Left renal cortex interstitium (tissue), 4 donors: ENCODE measurements at regions not wholly inside any gene's neighbourhood (a gene's known extent, or its start where the extent isn't known, plus 50 kb on each side); places are given as distances from the start of the nearest gene placed in this dataset.

ENCODE experiments used
- DNase-seq, 4 donors: peaks; one replicate each; pipeline ENCODE4 v3.0.0-alpha.2; 2013; ENCODE audit warnings: low read depth in 4 of 4, low spot score in 2 of 4, missing footprints in 1 of 4

DNA sequence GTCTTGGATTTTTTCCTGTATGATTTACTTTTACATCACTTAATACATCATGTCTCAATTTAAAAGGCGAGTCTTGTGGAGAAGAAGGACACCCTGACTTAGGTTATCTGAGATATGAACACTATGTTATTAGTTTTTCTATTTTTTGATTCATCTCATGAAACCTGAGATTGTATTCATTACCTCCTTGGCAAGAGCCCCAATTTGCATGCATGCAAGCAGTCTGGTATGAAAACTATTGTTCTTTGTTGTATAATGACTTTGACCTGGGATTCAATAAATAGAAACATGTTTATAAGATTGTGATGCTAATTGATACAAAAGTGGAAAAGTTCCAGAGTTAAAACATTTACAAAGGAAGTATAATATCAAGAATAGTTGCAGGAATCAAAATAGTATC lies 576.1 kb downstream of the NOVA1 start:
- no peak for DNase-seq

DNA sequence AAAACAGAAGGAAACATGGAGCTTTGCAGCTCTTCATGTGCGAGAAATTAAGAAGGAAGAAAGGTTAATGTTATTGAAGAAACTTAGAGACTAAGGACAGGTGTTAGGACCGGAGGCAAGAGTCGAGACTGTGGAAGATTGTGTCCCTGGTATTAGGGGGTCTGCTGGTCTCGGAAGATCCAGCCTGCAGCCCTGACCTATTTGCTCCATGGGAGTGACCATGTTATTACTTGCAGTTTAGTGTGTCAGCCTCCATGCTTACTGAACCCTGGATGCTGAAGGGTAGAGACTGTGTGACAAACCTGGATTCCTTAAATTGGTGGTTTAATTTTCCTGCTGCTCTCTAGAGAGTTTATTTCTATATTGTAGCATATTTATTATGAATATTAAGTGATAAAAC lies 580.6 kb downstream of the NOVA1 start:
- no peak for DNase-seq

DNA sequence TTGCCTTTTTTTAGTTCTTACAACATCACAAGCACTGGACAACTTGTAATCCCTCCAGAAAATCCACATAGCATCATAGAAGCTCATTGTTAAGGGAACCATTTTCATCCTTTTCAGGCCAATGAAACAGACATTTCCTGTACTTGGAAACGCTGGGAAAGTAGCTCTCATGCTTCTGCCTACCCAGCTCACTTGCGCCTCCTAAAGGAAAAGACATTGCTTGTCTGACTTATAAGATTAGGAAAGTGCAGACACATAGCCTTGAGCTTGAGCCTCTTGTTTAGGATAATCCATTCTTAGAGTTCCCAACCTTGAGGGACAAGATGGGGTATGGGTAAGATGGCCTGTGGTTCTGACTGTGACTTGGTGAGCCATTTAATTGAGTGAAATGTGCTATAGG lies 589.5 kb downstream of the NOVA1 start:
- DNase-seq: no peak

DNA sequence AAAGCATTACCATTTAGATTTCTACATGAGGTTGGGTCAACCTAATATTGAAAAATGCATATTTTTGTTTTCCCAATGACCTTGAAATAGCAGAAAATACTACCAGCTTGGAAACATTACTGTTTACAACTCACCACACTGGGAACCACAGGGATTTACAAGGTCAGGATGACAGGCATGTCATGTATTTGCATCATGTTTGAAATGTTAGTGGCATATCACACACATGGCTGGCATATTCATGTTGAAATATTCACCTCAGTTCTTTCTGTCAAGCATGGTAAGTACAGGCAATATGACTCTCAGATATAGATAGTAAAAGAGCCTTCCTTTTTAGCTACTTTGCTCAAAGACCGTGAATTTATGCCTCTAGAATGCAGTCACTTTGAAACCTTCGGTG lies 593.5 kb downstream of the NOVA1 start:
- DNase-seq: no peak

DNA sequence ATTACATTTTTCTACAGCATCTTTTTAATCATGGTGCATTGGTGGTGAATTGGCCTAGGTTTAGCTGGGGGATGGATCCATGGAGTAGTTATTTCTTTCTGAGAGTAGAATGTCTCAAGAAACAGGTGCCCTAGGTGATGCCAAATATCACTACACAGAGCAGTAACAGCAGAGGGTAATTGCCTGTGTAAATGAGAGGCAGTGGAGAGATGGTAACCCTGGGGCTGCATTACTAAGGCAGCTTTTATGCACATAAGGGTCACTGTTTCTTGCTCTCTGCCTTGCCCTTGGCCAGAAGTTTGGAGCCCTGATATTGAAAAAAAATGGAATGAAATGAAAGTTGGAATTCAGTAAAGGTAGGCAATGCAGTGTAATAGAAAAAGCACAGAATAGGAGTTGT lies 604.0 kb downstream of the NOVA1 start:
- DNase-seq: no peak

DNA sequence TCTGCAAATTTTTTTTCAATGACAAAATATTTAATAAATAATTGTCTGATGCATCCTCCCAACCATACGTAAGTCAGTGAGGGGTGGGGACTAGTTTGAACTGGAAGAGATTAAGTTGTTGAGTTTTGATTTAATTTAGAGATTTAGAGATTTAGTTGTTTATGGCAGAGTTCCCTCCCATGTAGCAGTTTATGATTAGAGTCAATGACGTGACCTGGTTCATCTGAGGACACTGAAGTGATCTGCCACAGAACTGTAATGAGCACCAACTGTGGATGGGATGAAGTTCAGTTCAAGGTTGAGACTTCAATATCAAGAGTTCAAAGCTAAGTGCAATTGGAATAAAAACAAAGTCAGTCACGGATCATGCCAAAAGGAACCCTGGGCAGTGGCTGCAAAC lies 609.3 kb downstream of the NOVA1 start:
- no peak for DNase-seq

DNA sequence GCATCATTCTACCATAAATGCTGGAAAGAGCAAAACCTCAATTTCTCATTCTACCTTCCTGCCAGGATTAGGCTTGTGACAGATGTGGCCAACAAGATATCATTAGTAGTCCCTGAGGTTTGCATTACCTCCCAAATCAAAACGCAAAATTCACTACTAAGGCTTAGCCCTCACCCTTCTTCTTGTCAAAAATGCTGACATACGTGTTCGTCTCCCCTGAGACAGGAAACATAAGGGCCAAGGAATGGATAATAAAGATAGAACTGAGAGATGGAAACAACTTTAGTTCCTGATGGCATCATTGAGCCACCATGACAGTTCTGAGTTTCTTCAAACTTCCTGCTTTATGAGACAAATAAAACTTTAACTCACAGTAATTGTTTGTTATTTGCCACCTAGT lies 642.1 kb downstream of the NOVA1 start:
- no peak for DNase-seq

DNA sequence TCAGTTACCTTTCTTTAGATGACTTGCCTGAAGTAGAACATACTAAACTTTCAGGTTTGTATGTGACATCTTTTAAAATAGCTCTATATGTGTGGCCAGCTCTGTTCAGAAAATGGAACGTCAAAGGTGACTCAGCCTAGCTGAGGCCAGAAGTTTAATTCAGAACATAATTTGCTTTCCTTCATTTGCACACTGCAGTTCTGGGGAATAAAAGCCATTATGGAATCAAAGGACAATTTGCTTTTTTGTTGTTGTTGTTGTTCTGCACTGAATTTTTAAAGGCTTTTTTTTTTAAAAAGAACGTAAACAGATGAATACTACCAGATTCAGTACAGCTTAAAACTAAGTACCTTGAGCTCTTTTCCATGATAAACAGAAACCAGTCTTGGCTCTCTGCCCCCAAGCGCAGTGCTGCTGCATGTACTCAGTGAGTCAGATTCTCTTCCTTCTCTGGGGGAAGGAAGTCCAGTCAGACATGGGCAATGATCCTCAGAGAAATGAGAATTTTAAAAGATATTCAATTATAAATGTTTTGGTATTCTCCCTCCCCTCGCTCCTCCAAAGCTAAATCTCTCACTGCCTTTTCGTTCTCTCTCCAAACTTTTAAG lies 644.2 kb downstream of the NOVA1 start:
- no peak for DNase-seq

DNA sequence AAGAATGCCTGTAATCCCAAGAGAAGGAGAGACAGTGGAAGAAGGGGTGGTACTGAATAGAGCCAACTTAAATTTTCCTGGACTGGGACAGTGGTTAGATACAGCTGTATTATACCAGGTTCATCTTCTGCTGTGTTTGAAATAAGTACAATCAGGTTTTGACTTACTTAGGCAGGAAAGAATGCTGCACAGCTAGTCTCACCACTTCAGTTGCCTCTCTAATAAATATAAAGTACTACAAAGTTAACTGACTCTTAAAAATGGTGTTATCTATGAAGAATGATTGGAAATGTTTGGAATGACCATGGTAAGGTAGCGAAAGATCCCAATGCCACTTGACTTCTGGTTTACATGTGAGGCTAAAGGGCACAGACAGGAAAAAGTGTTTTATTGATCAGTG lies 652.1 kb downstream of the NOVA1 start:
- no peak for DNase-seq

DNA sequence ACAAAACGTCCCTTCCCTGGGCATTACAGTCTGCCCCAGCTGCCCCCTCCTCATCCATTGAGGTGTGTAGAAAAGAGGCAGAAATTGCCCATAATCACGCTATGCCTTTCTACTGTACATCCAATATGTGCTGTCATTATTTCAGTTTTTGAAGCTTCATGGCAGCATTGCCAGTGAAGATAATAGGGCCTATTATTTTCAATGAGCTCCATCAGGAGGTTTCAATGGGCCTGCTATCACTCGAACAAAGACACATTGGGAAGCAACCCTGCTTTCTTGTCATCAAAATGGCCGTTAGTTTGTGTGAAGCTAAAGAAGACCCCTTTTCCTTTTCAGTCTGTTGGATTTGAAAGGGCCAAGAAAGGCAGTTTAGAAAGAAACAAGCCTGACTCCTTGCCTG lies 653.8 kb downstream of the NOVA1 start:
- no peak for DNase-seq

DNA sequence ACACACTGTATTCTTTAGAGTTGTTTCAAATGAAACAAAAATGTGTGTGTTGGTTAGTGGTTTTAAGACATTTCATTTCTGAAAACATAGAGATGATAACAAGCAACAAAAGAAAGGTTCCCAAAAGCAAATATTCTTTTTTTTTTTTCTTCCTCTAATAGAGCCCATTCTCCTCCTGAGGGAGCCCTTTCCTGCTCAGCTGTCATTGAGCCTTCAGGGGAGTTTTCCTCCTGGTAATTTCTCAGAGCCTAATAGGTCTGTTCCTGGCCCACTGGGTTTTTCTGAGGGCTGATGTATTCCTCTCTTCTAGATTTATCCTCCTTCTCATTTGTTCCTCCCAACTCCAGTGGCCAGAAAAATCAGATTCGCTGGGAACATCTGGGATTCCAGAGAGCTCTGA lies 654.5 kb downstream of the NOVA1 start:
- DNase-seq: no peak

DNA sequence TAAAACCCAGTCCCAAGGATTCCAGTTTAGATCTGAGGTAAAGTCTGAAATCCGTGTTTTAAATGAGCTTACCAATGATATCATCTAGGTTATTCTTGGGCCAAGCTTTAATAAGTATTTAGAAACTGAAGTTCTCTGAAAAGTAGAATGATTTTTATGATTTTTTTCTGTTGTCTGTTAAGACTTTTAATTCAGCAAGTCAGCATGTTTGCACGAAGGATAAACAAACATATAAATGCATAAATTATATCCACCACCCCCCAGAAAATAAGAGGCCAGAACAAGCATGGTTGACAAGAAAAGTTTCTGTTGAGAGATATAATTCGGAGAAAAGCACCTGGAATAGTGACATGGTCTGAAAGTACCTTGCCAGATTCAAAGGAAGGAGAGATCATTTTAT lies 655.7 kb downstream of the NOVA1 start:
- no peak for DNase-seq

DNA sequence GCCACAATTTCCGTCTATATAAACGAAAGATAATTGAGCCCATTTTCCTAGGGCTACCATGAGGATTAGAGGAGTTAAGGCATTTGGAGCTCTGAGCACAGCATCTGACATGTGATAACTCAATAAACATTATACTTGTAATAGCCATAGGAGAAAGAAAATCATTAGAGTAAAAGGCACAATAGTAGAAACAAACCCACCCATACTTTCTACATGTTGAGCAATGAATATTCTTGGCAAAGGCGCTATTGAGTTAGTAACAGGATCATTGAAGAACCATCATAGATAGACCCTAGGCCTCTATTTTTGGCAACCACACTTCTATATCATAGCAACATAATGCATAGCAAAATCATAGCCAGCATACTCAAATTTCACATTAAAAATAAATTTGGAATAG lies 664.1 kb downstream of the NOVA1 start:
- DNase-seq: no peak

DNA sequence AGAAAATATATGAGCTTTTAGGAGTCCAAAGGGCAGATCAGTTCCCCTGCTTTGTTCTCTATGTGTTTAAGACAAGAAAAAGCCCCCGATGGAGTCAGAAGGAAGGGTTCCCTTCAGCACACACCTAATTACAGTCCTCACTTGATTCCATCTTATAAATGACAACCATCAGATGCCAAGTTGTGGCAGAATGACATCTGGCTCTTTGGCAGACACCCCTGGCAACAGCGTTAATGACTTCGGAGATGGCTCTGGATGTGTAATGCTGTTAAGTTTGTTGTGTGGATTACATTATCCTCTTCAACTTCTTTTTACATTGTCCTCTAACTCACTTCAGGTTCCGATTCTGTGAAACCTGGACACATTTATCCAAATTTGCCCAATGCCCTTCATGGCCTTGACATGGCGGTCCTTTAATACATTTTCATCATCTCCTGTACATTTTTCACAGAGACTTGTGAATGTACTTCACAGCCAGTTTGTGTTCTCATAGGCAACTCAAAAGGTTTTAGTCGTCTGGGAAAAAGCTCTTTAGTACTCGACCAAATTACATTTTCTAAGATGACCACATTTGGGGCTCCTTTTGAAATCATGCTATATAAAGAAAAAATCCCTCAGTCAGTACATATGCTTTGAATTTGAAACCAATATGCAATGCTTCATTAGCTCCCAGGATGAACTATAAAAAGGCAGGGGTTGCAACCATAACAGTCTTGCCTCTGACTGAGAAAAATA lies 667.8 kb downstream of the NOVA1 start:
- no peak for DNase-seq

DNA sequence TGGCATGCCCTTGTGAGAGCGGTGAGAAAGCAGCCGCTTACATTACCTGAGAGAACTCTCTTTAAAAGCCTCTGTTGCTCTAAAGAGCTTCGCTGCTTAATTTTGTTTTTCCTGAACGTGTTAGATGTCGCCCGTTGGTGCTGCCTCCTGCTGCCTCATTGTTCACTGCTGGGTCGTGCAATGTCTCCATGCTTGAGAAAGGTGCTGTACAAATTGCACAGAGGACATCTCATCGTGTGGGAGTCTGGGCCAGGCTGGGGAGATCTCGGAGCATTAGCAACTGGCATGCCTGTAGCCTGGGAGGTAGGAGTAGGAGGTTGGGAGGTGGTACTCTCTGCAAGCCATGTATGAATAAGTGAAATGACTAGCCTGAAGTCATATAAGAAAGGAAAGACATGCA lies 686.0 kb downstream of the NOVA1 start:
- no peak for DNase-seq

DNA sequence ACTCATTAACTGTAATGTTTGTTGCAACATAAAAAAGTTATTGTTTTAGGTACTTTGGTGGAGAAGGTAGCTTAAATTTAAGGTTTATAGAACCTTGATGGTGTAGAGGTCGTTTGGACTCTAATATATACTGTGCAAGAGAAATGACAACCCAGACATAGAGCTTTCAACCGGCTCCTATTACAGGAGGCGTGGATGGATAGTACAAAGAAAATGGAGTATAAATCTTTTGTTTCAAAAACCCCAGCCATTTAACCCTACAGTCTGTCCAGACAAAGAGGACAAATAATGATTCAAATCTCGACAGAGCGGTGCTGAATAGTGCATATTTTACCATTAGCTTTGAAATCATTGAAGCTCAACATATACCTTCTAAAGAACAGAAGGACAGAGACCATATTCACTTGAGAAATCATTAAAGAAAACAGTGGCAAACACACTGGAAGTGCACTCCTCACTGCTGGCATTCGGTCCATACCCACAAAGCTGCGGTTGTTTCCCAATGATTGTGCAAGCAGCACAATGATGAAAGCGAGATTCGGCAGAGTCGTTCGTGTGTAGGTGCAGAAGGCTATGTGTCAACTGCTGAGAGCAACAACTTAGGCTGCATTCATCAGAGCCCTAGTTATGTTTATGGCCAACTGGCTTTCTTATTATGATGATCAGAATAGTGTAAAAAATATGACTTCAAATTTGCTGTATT lies 688.6 kb downstream of the NOVA1 start:
- no peak for DNase-seq

DNA sequence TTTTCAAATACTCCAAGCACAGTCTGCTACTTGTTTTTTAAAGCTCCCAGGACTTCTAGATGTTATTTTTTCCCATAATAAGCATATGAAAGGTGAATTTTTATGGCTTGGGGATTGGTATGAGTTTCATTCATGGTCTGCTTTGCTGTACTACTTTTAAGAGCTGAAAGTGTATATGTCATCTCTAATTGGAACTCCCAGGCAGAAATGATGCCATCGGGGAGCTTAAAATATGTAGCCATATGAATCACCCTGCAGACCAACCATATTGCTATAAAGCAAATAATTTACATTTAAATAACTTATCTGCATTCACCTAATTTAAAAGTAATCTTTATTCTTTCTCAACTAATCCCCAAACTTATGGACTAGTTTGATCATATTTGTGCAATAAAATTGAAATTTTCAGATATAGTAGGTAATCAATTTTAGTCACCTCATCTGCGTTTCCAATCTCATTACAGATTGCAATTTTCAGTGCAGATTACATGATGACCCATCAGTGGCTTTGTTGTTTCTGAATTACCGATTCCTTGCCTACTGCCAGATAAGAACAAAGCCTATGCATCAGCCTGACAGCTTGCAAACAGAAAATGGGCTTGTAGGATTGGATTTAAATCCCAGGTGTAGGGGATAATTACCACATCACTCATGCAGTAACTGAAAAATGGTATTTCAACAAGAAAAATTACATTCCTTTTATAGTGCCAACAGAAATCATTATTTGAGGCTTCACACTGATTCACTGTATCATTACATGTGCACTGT lies 689.4 kb downstream of the NOVA1 start:
- DNase-seq: no peak

DNA sequence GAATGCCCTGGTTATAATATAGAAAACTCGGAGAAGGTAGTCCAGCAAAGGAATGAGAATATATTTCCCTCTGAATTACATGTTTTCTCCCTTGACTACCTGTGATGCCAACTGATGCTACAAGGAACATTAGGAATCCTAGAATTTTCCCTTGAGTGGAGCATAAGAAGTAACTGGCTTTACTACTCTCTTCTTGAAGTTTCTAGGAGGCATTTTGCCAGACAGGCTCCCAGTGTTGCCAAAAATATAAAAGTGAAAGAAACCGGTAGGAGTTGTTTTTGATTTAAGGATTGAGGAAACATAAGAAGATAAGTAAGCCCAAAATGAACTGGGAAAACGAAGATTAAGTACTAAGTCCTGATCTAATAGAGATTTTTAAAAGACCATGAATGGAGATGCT lies 693.4 kb downstream of the NOVA1 start:
- no peak for DNase-seq

DNA sequence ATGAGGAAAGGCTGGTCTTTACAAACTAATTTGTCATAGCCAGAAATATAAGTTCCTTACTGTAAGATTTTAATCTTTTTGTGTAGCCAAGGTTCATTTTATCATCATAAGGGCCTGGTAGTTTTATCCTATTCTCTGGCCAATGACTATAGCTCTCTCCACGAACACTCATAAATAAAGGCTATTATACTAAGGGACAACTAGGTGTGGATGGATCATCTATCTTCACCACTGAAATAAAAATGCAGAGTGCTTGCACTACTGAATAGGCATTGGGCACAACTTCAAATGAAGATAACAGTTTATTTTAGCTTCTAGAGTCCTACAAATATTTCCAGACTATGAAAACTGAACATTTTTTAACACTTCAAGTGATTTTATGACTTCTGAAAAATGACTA lies 698.6 kb downstream of the NOVA1 start:
- no peak for DNase-seq

DNA sequence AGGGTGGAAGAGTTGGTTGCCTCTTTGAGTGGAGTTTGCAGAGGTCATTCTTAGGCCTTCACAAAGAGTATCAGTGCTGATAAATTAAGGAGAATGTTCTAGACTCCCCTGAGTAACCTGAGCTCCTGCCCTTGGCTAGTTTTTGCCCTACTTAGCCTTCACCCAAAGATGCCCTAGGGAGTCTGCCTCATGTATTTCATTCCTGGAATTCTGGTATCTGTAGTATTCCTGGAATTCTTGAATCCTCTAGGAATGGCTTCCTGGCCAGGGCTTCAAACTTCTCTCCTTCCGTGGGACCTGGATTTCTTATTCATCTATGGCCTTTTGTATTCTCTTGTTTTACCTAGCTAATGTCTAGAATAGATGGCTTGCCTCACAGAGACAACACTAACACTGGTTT lies 701.1 kb downstream of the NOVA1 start:
- no peak for DNase-seq

DNA sequence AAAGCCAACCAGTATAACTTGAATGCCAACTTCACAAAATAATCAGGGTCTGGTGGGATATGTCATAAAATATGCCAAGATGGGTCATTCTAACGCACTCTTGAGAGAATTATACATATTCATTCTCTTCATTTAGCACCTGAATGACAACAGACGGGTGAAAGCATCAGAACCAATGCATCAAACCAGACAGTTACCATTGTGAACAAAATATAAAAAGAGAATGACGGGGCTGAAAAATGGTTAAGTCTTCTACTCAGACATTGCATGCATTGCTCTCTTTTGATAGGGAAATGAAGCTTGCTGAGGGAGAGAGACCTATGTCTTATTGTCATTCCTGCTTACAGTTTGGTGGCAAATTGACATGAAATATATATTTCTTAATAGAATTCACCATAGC lies 702.1 kb downstream of the NOVA1 start:
- no peak for DNase-seq
